ENCODE measurements at regions not wholly inside any gene's neighbourhood (a gene's known extent, or its start where the extent isn't known, plus 50 kb on each side); places are given as distances from the start of the nearest gene placed in this dataset.

- TF ChIP-seq JUN (IDR thresholded peaks at IDR 0.05; ENCODE audit: borderline replicate concordance, insufficient read depth, insufficient read length, low read depth) (no peak), CTCF (IDR thresholded peaks at IDR 0.05; ENCODE audit: extremely low read depth in 1 of 2, insufficient read depth in 1 of 2, low read depth in 1 of 2, low read length in 2 of 2) (no peak), MAX (IDR thresholded peaks at IDR 0.05; ENCODE audit: insufficient read depth, insufficient read length) (no peak), POLR2AphosphoS5 (IDR thresholded peaks at IDR 0.05; ENCODE audit: insufficient read depth, low read depth, low read length) (no peak), GATA2 (IDR thresholded peaks at IDR 0.05; ENCODE audit: insufficient read depth, insufficient read length, low read depth, low read length) (no peak), FOS (IDR thresholded peaks at IDR 0.05; ENCODE audit: borderline replicate concordance, insufficient read depth, low read length) (no peak), POLR2A (IDR thresholded peaks at IDR 0.05; ENCODE audit: low read depth, low read length) (no peak), EZH2 (IDR thresholded peaks at IDR 0.05; ENCODE audit: borderline replicate concordance, low read depth, low read length, severe bottlenecking) (no peak), MYC (IDR thresholded peaks at IDR 0.05; ENCODE audit: low read depth, low read length) (no peak)
Measured at GRCh38 chr3:72634128-72634527, 214.1 kb downstream of the SHQ1 start.

Data from endothelial cell of umbilical vein (primary cell).